HCT116 (cell line): ENCODE measurements at regions not wholly inside any gene's neighbourhood (a gene's known extent, or its start where the extent isn't known, plus 50 kb on each side); places are given as distances from the start of the nearest gene placed in this dataset.

Experiments used
- ATAC-seq: fragments of 200-7000 bp; cut with Tn5 transposase; 2 replicates; pipeline ENCODE4 v1.9.1; 2020; ENCODE audit warnings: mild to moderate bottlenecking, moderate library complexity
- BruUV-seq: library from RNA; stranded (reverse); fragments of 400-500 nt; replicated peaks from 2 replicates; lab custom pipeline; 2021; lab: Mats Ljungman, UMichigan
- CTCF ChIA-PET: fragments of 300-600 bp; sonication (Branson Sonifier 250); formaldehyde crosslinking; loops from one replicate; lab custom pipeline; 2021; ENCODE audit warnings: antibody characterized with exemption; lab: Charles Lee
- POLR2A ChIA-PET: fragments of 300-600, 350-600 bp; sonication (Branson Sonifier 250); formaldehyde crosslinking; loops from one replicate; lab custom pipeline; 2021; ENCODE audit warnings: antibody characterized with exemption; lab: Charles Lee
- RAD21 ChIA-PET, 2 experiments: fragments of 300-600 bp; sonication (Branson Sonifier 250); formaldehyde crosslinking; loops; one replicate each; lab custom pipeline; 2023; ENCODE audit warnings: low total read pairs in 2 of 2; ENCODE audit not compliant: uncharacterized antibody in 2 of 2, unreplicated experiment in 2 of 2, low non-redundant PET in 1 of 2; lab: Charles Lee
- DNase-seq: peaks from one replicate; pipeline ENCODE4 v3.0.0-alpha.2; 2010; ENCODE audit warnings: low read depth, low spot score
- H2AFZ ChIP-seq: fragments of 200-600 bp; shearing (Covaris generic), sonication (generic); 2 replicates; pipeline ENCODE4 v1.6.1; 2017; ENCODE audit warnings: low read depth, mixed run types, mixed read lengths, antibody characterized with exemption, low read length; ENCODE audit not compliant: poor library complexity, severe bottlenecking
- H3K27ac ChIP-seq: 2 replicates; pipeline ENCODE4 v1.5.1; 2012; ENCODE audit warnings: low read depth, low read length
- H3K27me3 ChIP-seq: fragments of 200-600 bp; sonication (generic); 2 replicates; pipeline ENCODE4 v1.6.1; 2016; ENCODE audit warnings: mixed run types, low read length, mixed read lengths; ENCODE audit not compliant: insufficient read depth
- H3K36me3 ChIP-seq, 2 experiments: fragments of 200-500 bp in 1 of 2; fragments of 200-600 bp in 1 of 2; sonication (Bioruptor generic) in 1 of 2; sonication (generic) in 1 of 2; 2 replicates each; pipeline versions ENCODE4 v1.5.1 to v1.6.1; 2014 to 2016; ENCODE audit warnings: low read length in 2 of 2, inconsistent platforms in 1 of 2, mixed read lengths in 1 of 2, mixed run types in 1 of 2; ENCODE audit not compliant: insufficient read depth in 2 of 2, control insufficient read depth in 1 of 2
- H3K4me1 ChIP-seq, 2 experiments: fragments of 200-600 bp in 1 of 2; sonication (generic) in 1 of 2; 2 replicates each; pipeline versions ENCODE4 v1.5.1 to v1.6.1; 2012 to 2017; ENCODE audit warnings: low read length in 2 of 2, inconsistent platforms in 1 of 2, mild to moderate bottlenecking in 1 of 2, mixed read lengths in 1 of 2, mixed run types in 1 of 2, moderate library complexity in 1 of 2; ENCODE audit not compliant: insufficient read depth in 2 of 2, control insufficient read depth in 1 of 2
- H3K4me2 ChIP-seq: fragments of 200-600 bp; sonication (generic); 2 replicates; pipeline ENCODE4 v1.6.1; 2017; ENCODE audit warnings: mixed run types, low read length, mixed read lengths
- H3K4me3 ChIP-seq, 2 experiments: fragments of 200-600 bp in 1 of 2; sonication (generic) in 1 of 2; replicated peaks in 1 of 2; 2 replicates each; pipeline ENCODE4 v1.5.1; 2011 to 2016; ENCODE audit warnings: low read length in 2 of 2, control low read depth in 1 of 2, low read depth in 1 of 2, mild to moderate bottlenecking in 1 of 2, mixed read lengths in 1 of 2, mixed run types in 1 of 2
- H3K79me2 ChIP-seq: fragments of 200-600 bp; sonication (generic); 2 replicates; pipeline ENCODE4 v1.6.1; 2017; ENCODE audit warnings: mild to moderate bottlenecking, mixed run types, low read length, moderate library complexity, mixed read lengths; ENCODE audit not compliant: insufficient read depth
- H3K9ac ChIP-seq: fragments of 200-600 bp; sonication (generic); 2 replicates; pipeline ENCODE4 v1.6.1; 2016; ENCODE audit warnings: low read length, mixed read lengths
- H3K9me2 ChIP-seq: fragments of 200-600 bp; sonication (generic), shearing (Covaris generic); 2 replicates; pipeline ENCODE4 v1.6.1; 2017; ENCODE audit warnings: mixed run types, mild to moderate bottlenecking, moderate library complexity; ENCODE audit not compliant: insufficient read depth
- H3K9me3 ChIP-seq, 2 experiments: fragments of 200-500 bp in 1 of 2; fragments of 200-600 bp in 1 of 2; sonication (Bioruptor generic) in 1 of 2; sonication (generic) in 1 of 2; 2 replicates each; pipeline ENCODE4 v1.6.1; 2014 to 2017; ENCODE audit warnings: low read length in 2 of 2, mixed read lengths in 2 of 2, inconsistent platforms in 1 of 2, low read depth in 1 of 2, mild to moderate bottlenecking in 1 of 2, mixed run types in 1 of 2, moderate library complexity in 1 of 2; ENCODE audit not compliant: control insufficient read depth in 1 of 2, insufficient read depth in 1 of 2
- H4K20me1 ChIP-seq: fragments of 200-600 bp; sonication (generic), shearing (Covaris generic); 2 replicates; pipeline ENCODE4 v1.6.1; 2017; ENCODE audit warnings: mixed run types, mild to moderate bottlenecking, moderate library complexity; ENCODE audit not compliant: insufficient read depth
- ATF3 ChIP-seq: IDR thresholded peaks from 2 replicates; pipeline ENCODE4 v1.6.1; 2012
- CEBPB ChIP-seq: IDR thresholded peaks from 2 replicates; pipeline ENCODE4 v1.6.1; 2012; ENCODE audit warnings: low read depth
- EGR1 ChIP-seq: IDR thresholded peaks from 2 replicates; pipeline ENCODE4 v1.6.1; 2012; ENCODE audit warnings: low read depth
- ELF1 ChIP-seq: IDR thresholded peaks from 2 replicates; pipeline ENCODE4 v1.6.1; 2012; ENCODE audit warnings: low read depth, borderline replicate concordance
- JUND ChIP-seq: IDR thresholded peaks from 2 replicates; pipeline ENCODE4 v1.6.1; 2012
- MAX ChIP-seq: IDR thresholded peaks from 2 replicates; pipeline ENCODE4 v1.6.1; 2012
- POLR2A ChIP-seq: IDR thresholded peaks from 2 replicates; pipeline ENCODE4 v1.7.0; 2011; ENCODE audit warnings: borderline replicate concordance; ENCODE audit not compliant: insufficient read depth, insufficient read length; ENCODE audit errors: extremely low read depth
- POLR2AphosphoS5 ChIP-seq: IDR thresholded peaks from 2 replicates; pipeline ENCODE4 v1.6.1; 2011; ENCODE audit warnings: mild to moderate bottlenecking, low read depth, low read length, moderate library complexity
- RAD21 ChIP-seq: IDR thresholded peaks from 2 replicates; pipeline ENCODE4 v1.6.1; 2012; ENCODE audit warnings: low read depth, mild to moderate bottlenecking
- SIN3A ChIP-seq: IDR thresholded peaks from 2 replicates; pipeline ENCODE4 v1.6.1; 2012; ENCODE audit warnings: low read depth
- SP1 ChIP-seq: IDR thresholded peaks from 2 replicates; pipeline ENCODE4 v1.6.1; 2012; ENCODE audit warnings: low read depth
- SRF ChIP-seq: IDR thresholded peaks from 2 replicates; pipeline ENCODE4 v1.6.1; 2012; ENCODE audit warnings: low read depth
- TCF7L2 ChIP-seq: IDR thresholded peaks from 2 replicates; pipeline ENCODE4 v1.7.0; 2011; ENCODE audit warnings: borderline replicate concordance, inconsistent platforms; ENCODE audit not compliant: insufficient read depth, insufficient read length; ENCODE audit errors: extremely low read depth
- YY1 ChIP-seq: IDR thresholded peaks from 2 replicates; pipeline ENCODE4 v1.6.1; 2011; ENCODE audit warnings: low read length, low read depth, moderate library complexity, mild to moderate bottlenecking; ENCODE audit not compliant: insufficient replicate concordance; ENCODE audit errors: extremely low read depth
- ZBTB33 ChIP-seq: IDR thresholded peaks from 2 replicates; pipeline ENCODE4 v1.6.1; 2011; ENCODE audit warnings: mild to moderate bottlenecking, low read length, moderate library complexity; ENCODE audit not compliant: insufficient replicate concordance; ENCODE audit errors: extremely low read depth
- ZFX ChIP-seq: fragments of 450-650 bp; IDR thresholded peaks from 2 replicates; pipeline ENCODE4 v1.6.1; 2017
- ZNF274 ChIP-seq: fragments of 200-500 bp; sonication (Bioruptor generic); IDR thresholded peaks from 2 replicates; pipeline ENCODE4 v1.6.1; 2014; ENCODE audit warnings: mild to moderate bottlenecking, low read depth, low read length, inconsistent platforms
- intact Hi-C: fragments of 100-400 bp; cut with micrococcal nuclease; formaldehyde crosslinking; loops from 2 replicates; pipeline ENCODE4 v1.10.0; 2022

GRCh38 chr4:8736090-8736825 is 135.4 kb downstream of the HMX1 start:
- intact Hi-C loops: no loop called here
- ATAC-seq: no peak
- TF ChIP-seq ZFX: no peak
- no peak for TF ChIP-seq ELF1
- no peak for TF ChIP-seq EGR1
- no peak for TF ChIP-seq POLR2A
- TF ChIP-seq RAD21: no peak
- TF ChIP-seq YY1: no peak
- TF ChIP-seq ZNF274: no peak
- no peak for TF ChIP-seq SP1
- TF ChIP-seq TCF7L2: no peak
- TF ChIP-seq POLR2AphosphoS5: no peak
- no peak for TF ChIP-seq SRF
- no peak for TF ChIP-seq ZBTB33
- TF ChIP-seq CEBPB: no peak
- no peak for TF ChIP-seq SIN3A
- TF ChIP-seq ATF3: no peak
- no peak for TF ChIP-seq MAX
- TF ChIP-seq JUND: no peak
- TF ChIP-seq, all 23 proteins: peak for 0
- Histone ChIP-seq H3K4me2 (no peak overlapping the region), H3K4me3 (no peak overlapping the region), H3K79me2 (no peaks in the 10 kb centered on the region), H3K27ac (no peak overlapping the region), H3K27me3 (no peaks in the 10 kb centered on the region), H2AFZ (no peak overlapping the region), H3K36me3 (no peaks in the 10 kb centered on the region), H3K4me1 (no peaks in the 10 kb centered on the region), H4K20me1 (no peaks in the 10 kb centered on the region), H3K9me2 (no peaks in the 10 kb centered on the region), H3K9ac (no peak overlapping the region), H3K9me3 (0 out of 4 replicates have a peak, but pooled peaks cover 0 to 4% of the 10 kb centered on the region in 2 experiments)
- no TSS peak for BruUV-seq
- ChIA-PET CTCF (no interaction called here), POLR2A (no interaction called here), RAD21 (no interaction called here)
- no peak for DNase-seq
